ENCODE measurements at regions not wholly inside any gene's neighbourhood (a gene's known extent, or its start where the extent isn't known, plus 50 kb on each side); places are given as distances from the start of the nearest gene placed in this dataset.

GRCh38 chr5:159525117-159525516 is 194.8 kb upstream of the IL12B start:
- Histone ChIP-seq H3K27me3 (ENCODE audit: control insufficient read depth, insufficient read depth, low read length) (no peaks in the 10 kb centered on the region), H3K36me3 (ENCODE audit: control insufficient read depth, insufficient read depth, low read length) (no peaks in the 10 kb centered on the region), H3K4me3 (ENCODE audit: low read depth, low read length) (no peak overlapping the region)
- TF ChIP-seq CTCF (IDR thresholded peaks at IDR 0.05; ENCODE audit: insufficient read depth, low read length, severe bottlenecking), result no peak
- no peak for DNase-seq (ENCODE audit: low read depth)
- no peak for FAIRE-seq

- no peak overlapping the region for H3K4me3 ChIP-seq (ENCODE audit: low read depth, low read length)
- DNase-seq (ENCODE audit: low read depth) (no peak), FAIRE-seq (no peak)
- no peak for TF ChIP-seq CTCF (IDR thresholded peaks at IDR 0.05; ENCODE audit: insufficient read depth, low read length, severe bottlenecking)
- H3K27me3 ChIP-seq (ENCODE audit: control insufficient read depth, insufficient read depth, low read length), result no peaks in the 10 kb centered on the region
- H3K36me3 ChIP-seq (ENCODE audit: control insufficient read depth, insufficient read depth, low read length), result no peaks in the 10 kb centered on the region
Observed at GRCh38 chr5:159527546-159528254, 197.4 kb upstream of the IL12B start.

GRCh38 chr5:159531554-159532105 is 201.3 kb upstream of the IL12B start:
- no peak for DNase-seq (ENCODE audit: low read depth)

GRCh38 chr5:159533197-159533596 is 202.9 kb upstream of the IL12B start:
- TF ChIP-seq CTCF (IDR thresholded peaks at IDR 0.05; ENCODE audit: insufficient read depth, low read length, severe bottlenecking), result no peak
- no peak for FAIRE-seq
- Histone ChIP-seq H3K27me3 (ENCODE audit: control insufficient read depth, insufficient read depth, low read length) (no peaks in the 10 kb centered on the region), H3K36me3 (ENCODE audit: control insufficient read depth, insufficient read depth, low read length) (no peaks in the 10 kb centered on the region), H3K4me3 (ENCODE audit: low read depth, low read length) (no peak overlapping the region)
- peak; percentile 41 for DNase-seq (ENCODE audit: low read depth)

More at GRCh38 chr5:159531554-159532105, 201.3 kb upstream of the IL12B start:
- Histone ChIP-seq H3K4me3 (ENCODE audit: low read depth, low read length) (no peak overlapping the region), H3K27me3 (ENCODE audit: control insufficient read depth, insufficient read depth, low read length) (no peaks in the 10 kb centered on the region), H3K36me3 (ENCODE audit: control insufficient read depth, insufficient read depth, low read length) (no peaks in the 10 kb centered on the region)
- no peak for FAIRE-seq
- no peak for TF ChIP-seq CTCF (IDR thresholded peaks at IDR 0.05; ENCODE audit: insufficient read depth, low read length, severe bottlenecking)

- H3K4me3 ChIP-seq (ENCODE audit: low read depth, low read length), result no peak overlapping the region
- FAIRE-seq (no peak), DNase-seq (ENCODE audit: low read depth) (no peak)
- H3K27me3 ChIP-seq (ENCODE audit: control insufficient read depth, insufficient read depth, low read length), result no peaks in the 10 kb centered on the region
- TF ChIP-seq CTCF (IDR thresholded peaks at IDR 0.05; ENCODE audit: insufficient read depth, low read length, severe bottlenecking), result no peak
- H3K36me3 ChIP-seq (ENCODE audit: control insufficient read depth, insufficient read depth, low read length), result no peaks in the 10 kb centered on the region
Observed at GRCh38 chr5:159536166-159536565, 205.9 kb upstream of the IL12B start.

- Histone ChIP-seq H3K4me3 (ENCODE audit: low read depth, low read length) (no peak overlapping the region), H3K27me3 (ENCODE audit: control insufficient read depth, insufficient read depth, low read length) (no peaks in the 10 kb centered on the region), H3K36me3 (ENCODE audit: control insufficient read depth, insufficient read depth, low read length) (no peaks in the 10 kb centered on the region)
- DNase-seq (ENCODE audit: low read depth) (no peak), FAIRE-seq (no peak)
- TF ChIP-seq CTCF (IDR thresholded peaks at IDR 0.05; ENCODE audit: insufficient read depth, low read length, severe bottlenecking), result no peak
Observed at GRCh38 chr5:159536646-159537045, 206.4 kb upstream of the IL12B start.

All from bronchial epithelial cell (primary cell).